GM23338 (cell line): ENCODE measurements at regions not wholly inside any gene's neighbourhood (a gene's known extent, or its start where the extent isn't known, plus 50 kb on each side); places are given as distances from the start of the nearest gene placed in this dataset.

Experiments used
- ATAC-seq: fragments of 200-7000 bp; cut with Tn5 transposase; 3 replicates; pipeline ENCODE4 v1.9.1; 2020
- DNase-seq: peaks from one replicate; pipeline ENCODE4 v3.0.0-alpha.2; 2015; ENCODE audit warnings: low spot score
- H2AFZ ChIP-seq: fragments of 200-600 bp; sonication (generic); 2 replicates; pipeline ENCODE4 v1.8.0; 2016; ENCODE audit warnings: antibody characterized with exemption, mild to moderate bottlenecking, moderate library complexity
- H3F3A ChIP-seq: fragments of 200-600 bp; sonication (generic); replicated peaks from 2 replicates; pipeline ENCODE4 v1.8.0; 2017; ENCODE audit warnings: antibody characterized with exemption, mixed run types, low read depth
- H3K27ac ChIP-seq: fragments of 200-600 bp; sonication (generic); 2 replicates; pipeline ENCODE4 v1.6.1; 2016; ENCODE audit warnings: low read depth
- H3K27me3 ChIP-seq: fragments of 200-600 bp; sonication (generic); 2 replicates; pipeline ENCODE4 v1.8.0; 2016; ENCODE audit warnings: mild to moderate bottlenecking, mixed run types, moderate library complexity; ENCODE audit not compliant: insufficient read depth
- H3K36me3 ChIP-seq: fragments of 200-600 bp; sonication (generic); 2 replicates; pipeline ENCODE4 v1.8.0; 2016; ENCODE audit warnings: mild to moderate bottlenecking; ENCODE audit not compliant: insufficient read depth
- H3K4me1 ChIP-seq: fragments of 200-600 bp; sonication (generic); 2 replicates; pipeline ENCODE4 v1.8.0; 2016; ENCODE audit warnings: mild to moderate bottlenecking, moderate library complexity; ENCODE audit not compliant: insufficient read depth
- H3K4me2 ChIP-seq: fragments of 200-600 bp; sonication (generic); 2 replicates; pipeline ENCODE4 v1.7.1; 2017; ENCODE audit warnings: mixed run types
- H3K4me3 ChIP-seq: fragments of 200-600 bp; sonication (generic); 2 replicates; pipeline ENCODE4 v1.6.1; 2016; ENCODE audit warnings: mixed run types
- H3K79me2 ChIP-seq: fragments of 200-600 bp; sonication (generic); replicated peaks from 2 replicates; pipeline ENCODE4 v1.8.0; 2017; ENCODE audit warnings: mild to moderate bottlenecking; ENCODE audit not compliant: insufficient read depth
- H3K9me2 ChIP-seq: fragments of 200-600 bp; sonication (generic); 2 replicates; pipeline ENCODE4 v1.8.0; 2017; ENCODE audit not compliant: insufficient read depth
- H4K20me1 ChIP-seq: fragments of 200-600 bp; sonication (generic); replicated peaks from 2 replicates; pipeline ENCODE4 v1.8.0; 2017; ENCODE audit warnings: mild to moderate bottlenecking; ENCODE audit not compliant: insufficient read depth
- H3K27ac Mint-ChIP-seq: 2 replicates; pipeline ENCODE4 v1.8.0; 2020; ENCODE audit warnings: inconsistent platforms, mild to moderate bottlenecking, moderate library complexity, mixed read lengths
- H3K27me3 Mint-ChIP-seq: 3 replicates; pipeline ENCODE4 v1.8.0; 2022; ENCODE audit warnings: low read depth, mild to moderate bottlenecking, moderate library complexity, mixed read lengths, inconsistent platforms; ENCODE audit not compliant: insufficient read depth, poor library complexity
- H3K36me3 Mint-ChIP-seq: 3 replicates; pipeline ENCODE4 v1.8.0; 2021; ENCODE audit warnings: low read depth, mild to moderate bottlenecking, inconsistent platforms, moderate library complexity, mixed read lengths
- H3K4me1 Mint-ChIP-seq: 3 replicates; pipeline ENCODE4 v1.8.0; 2020; ENCODE audit warnings: mild to moderate bottlenecking, inconsistent platforms, mixed read lengths
- H3K4me3 Mint-ChIP-seq: 3 replicates; pipeline ENCODE4 v1.8.0; 2021; ENCODE audit warnings: moderate library complexity, mild to moderate bottlenecking, inconsistent platforms, mixed read lengths
- H3K9me3 Mint-ChIP-seq: 3 replicates; pipeline ENCODE4 v1.8.0; 2020; ENCODE audit warnings: moderate library complexity, mild to moderate bottlenecking, inconsistent platforms, mixed read lengths
- CTCF ChIP-seq, 2 experiments: fragments of 200-600 bp in 1 of 2; sonication (generic) in 1 of 2; conservative IDR thresholded peaks; 2 replicates each; pipeline versions ENCODE4 v1.5.1 to v1.6.1; 2016 to 2017; ENCODE audit warnings: antibody characterized with exemption in 2 of 2, low read depth in 2 of 2, mild to moderate bottlenecking in 2 of 2, moderate library complexity in 1 of 2
- ETS1 ChIP-seq: IDR thresholded peaks from 2 replicates; pipeline ENCODE4 v1.6.1; 2016; ENCODE audit warnings: antibody characterized with exemption
- EZH2 ChIP-seq: fragments of 200-600 bp; sonication (generic); IDR thresholded peaks from one replicate; pipeline ENCODE4 v1.8.0; 2017; ENCODE audit warnings: antibody characterized with exemption, mild to moderate bottlenecking, low read depth; ENCODE audit not compliant: unreplicated experiment
- JUNB ChIP-seq: IDR thresholded peaks from one replicate; pipeline ENCODE4 v1.6.1; 2016; ENCODE audit warnings: antibody characterized with exemption; ENCODE audit not compliant: unreplicated experiment
- NANOG ChIP-seq: IDR thresholded peaks from 2 replicates; pipeline ENCODE4 v1.6.1; 2016; ENCODE audit warnings: antibody characterized with exemption, borderline replicate concordance
- POLR2AphosphoS5 ChIP-seq: IDR thresholded peaks from 2 replicates; pipeline ENCODE4 v1.6.1; 2016; ENCODE audit warnings: antibody characterized with exemption, low read depth
- REST ChIP-seq: IDR thresholded peaks from one replicate; pipeline ENCODE4 v1.6.1; 2018; ENCODE audit warnings: antibody characterized with exemption; ENCODE audit not compliant: unreplicated experiment
- STAT1 ChIP-seq: IDR thresholded peaks from one replicate; pipeline ENCODE4 v1.6.1; 2016; ENCODE audit warnings: antibody characterized with exemption; ENCODE audit not compliant: unreplicated experiment
- ZNF114 ChIP-seq: fragments of 250-450 bp; sonication (Bioruptor Pico); IDR thresholded peaks from 2 replicates; pipeline ENCODE4 v1.5.0; 2020; ENCODE audit warnings: mild to moderate bottlenecking, moderate library complexity
- ZNF462 ChIP-seq: fragments of 250-450 bp; sonication (Bioruptor Pico); IDR thresholded peaks from 2 replicates; pipeline ENCODE4 v1.5.0; 2020; ENCODE audit warnings: mild to moderate bottlenecking, moderate library complexity

- Histone ChIP-seq H4K20me1 (no peaks in the 10 kb centered on the region), H2AFZ (no peak overlapping the region), H3K4me3 (no peak overlapping the region), H3K27ac (no peak overlapping the region), H3K36me3 (no peaks in the 10 kb centered on the region), H3K9me2 (no peaks in the 10 kb centered on the region), H3K4me2 (no peak overlapping the region), H3K79me2 (no peaks in the 10 kb centered on the region), H3F3A (no peaks in the 10 kb centered on the region), H3K27me3 (no peaks in the 10 kb centered on the region), H3K4me1 (peaks cover 16% of the 10 kb centered on the region)
- Mint-ChIP-seq H3K4me3 (no peak overlapping the region), H3K36me3 (no peaks in the 10 kb centered on the region), H3K27ac (no peak overlapping the region), H3K9me3 (no peaks in the 10 kb centered on the region), H3K27me3 (no peaks in the 10 kb centered on the region), H3K4me1 (peaks cover 25% of the 10 kb centered on the region; the same call in 2 of the 3 replicates)
- no peak for TF ChIP-seq EZH2
- ATAC-seq (no peak), DNase-seq (no peak)
Measured at GRCh38 chr4:174036111-174036510, 247.4 kb downstream of the FBXO8 start.

- Mint-ChIP-seq H3K27me3 (no peaks in the 10 kb centered on the region), H3K4me3 (no peak overlapping the region), H3K4me1 (no peaks in the 10 kb centered on the region), H3K27ac (no peak overlapping the region), H3K36me3 (no peaks in the 10 kb centered on the region), H3K9me3 (no peaks in the 10 kb centered on the region)
- Histone ChIP-seq H3K4me3 (no peak overlapping the region), H3K27me3 (no peaks in the 10 kb centered on the region), H3K79me2 (no peaks in the 10 kb centered on the region), H3K27ac (no peak overlapping the region), H3K4me1 (no peaks in the 10 kb centered on the region), H4K20me1 (no peaks in the 10 kb centered on the region), H2AFZ (0 out of 2 replicates have a peak overlapping the region, but pooled peaks have one; percentile 20), H3K9me2 (no peaks in the 10 kb centered on the region), H3K4me2 (no peak overlapping the region), H3F3A (no peaks in the 10 kb centered on the region), H3K36me3 (no peaks in the 10 kb centered on the region)
- DNase-seq (no peak), ATAC-seq (no peak)
- no peak for TF ChIP-seq REST
- no peak for TF ChIP-seq NANOG
- no peak for TF ChIP-seq ZNF462
- no peak for TF ChIP-seq JUNB
- TF ChIP-seq ETS1, result no peak
- no peak for TF ChIP-seq STAT1
- TF ChIP-seq ZNF114, result no peak
- TF ChIP-seq POLR2AphosphoS5, result no peak
- no peak for TF ChIP-seq CTCF (conservative IDR thresholded peaks at IDR 0.05; ENCODE audit: low read depth in 2 of 2)
Measured at GRCh38 chr4:174023641-174024040, 259.8 kb downstream of the FBXO8 start.
